ENCODE measurements at regions not wholly inside any gene's neighbourhood (a gene's known extent, or its start where the extent isn't known, plus 50 kb on each side); places are given as distances from the start of the nearest gene placed in this dataset.

- TF ChIP-seq CTCF (IDR thresholded peaks at IDR 0.05) (no peak), POLR2AphosphoS5 (IDR thresholded peaks at IDR 0.05) (no peak)
Measured at GRCh38 chr6:156579564-156579963, 197.6 kb upstream of the ARID1B start.
